ENCODE measurements at regions not wholly inside any gene's neighbourhood (a gene's known extent, or its start where the extent isn't known, plus 50 kb on each side); places are given as distances from the start of the nearest gene placed in this dataset.
"Not testable (repeated sequence)": the region's sequence is repeated elsewhere in the genome, so short reads cannot be mapped to it uniquely, and the experiment has no call there.

DNA sequence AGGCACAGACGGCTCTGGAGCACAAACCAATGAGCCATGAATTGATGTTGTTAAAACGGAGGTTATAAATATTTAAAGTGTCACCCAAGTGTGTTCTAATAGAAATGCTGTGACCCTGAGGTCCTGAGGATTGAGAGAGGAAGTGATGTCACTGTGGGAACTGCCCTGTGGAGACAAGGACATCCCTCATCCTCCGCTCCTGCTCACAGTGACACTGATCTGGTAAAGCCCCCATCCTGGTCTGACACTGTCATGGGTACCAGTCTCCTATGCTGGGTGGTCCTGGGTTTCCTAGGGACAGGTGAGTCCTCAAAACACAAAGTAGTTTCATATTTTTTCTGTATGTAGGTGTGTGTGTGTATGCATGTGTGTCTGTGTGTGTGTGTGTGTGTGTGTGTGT is 237.9 kb upstream of the PRSS1 start:
- Histone ChIP-seq H3K79me2 (ENCODE audit: insufficient read depth, low read length) (no peaks in the 10 kb centered on the region), H3K4me1 (ENCODE audit: control insufficient read depth in 1 of 2, insufficient read depth in 2 of 2, low read length in 2 of 2) (peaks cover 4 to 48% of the 10 kb centered on the region in 2 experiments; a peak in 3 of 4 replicates), H3K4me3 (replicated peaks in 1 of 2; ENCODE audit: low read depth in 1 of 2, low read length in 2 of 2) (no peak overlapping the region), H2AFZ (ENCODE audit: low read depth, low read length, poor library complexity, severe bottlenecking) (no peak overlapping the region), H3K27ac (ENCODE audit: low read depth, low read length) (no peak overlapping the region), H4K20me1 (ENCODE audit: insufficient read depth) (no peaks in the 10 kb centered on the region), H3K4me2 (ENCODE audit: low read length) (no peak overlapping the region), H3K27me3 (ENCODE audit: insufficient read depth, low read length) (no peaks in the 10 kb centered on the region), H3K9ac (ENCODE audit: low read length) (no peak overlapping the region), H3K9me3 (ENCODE audit: control insufficient read depth in 1 of 2, insufficient read depth in 1 of 2, low read depth in 1 of 2, low read length in 2 of 2) (no peaks in the 10 kb centered on the region), H3K36me3 (ENCODE audit: control insufficient read depth in 1 of 2, insufficient read depth in 2 of 2, low read length in 2 of 2) (no peaks in the 10 kb centered on the region), H3K9me2 (ENCODE audit: insufficient read depth) (no peaks in the 10 kb centered on the region)
- ATAC-seq (no peak), DNase-seq (ENCODE audit: low read depth, low spot score) (no peak)
- ChIA-PET POLR2A (no interaction called here), CTCF (no interaction called here), RAD21 (ENCODE audit: low non-redundant PET in 1 of 2, low total read pairs in 2 of 2, uncharacterized antibody in 2 of 2, unreplicated experiment in 2 of 2) (no interaction called here)
- TF ChIP-seq, protein P1, sequence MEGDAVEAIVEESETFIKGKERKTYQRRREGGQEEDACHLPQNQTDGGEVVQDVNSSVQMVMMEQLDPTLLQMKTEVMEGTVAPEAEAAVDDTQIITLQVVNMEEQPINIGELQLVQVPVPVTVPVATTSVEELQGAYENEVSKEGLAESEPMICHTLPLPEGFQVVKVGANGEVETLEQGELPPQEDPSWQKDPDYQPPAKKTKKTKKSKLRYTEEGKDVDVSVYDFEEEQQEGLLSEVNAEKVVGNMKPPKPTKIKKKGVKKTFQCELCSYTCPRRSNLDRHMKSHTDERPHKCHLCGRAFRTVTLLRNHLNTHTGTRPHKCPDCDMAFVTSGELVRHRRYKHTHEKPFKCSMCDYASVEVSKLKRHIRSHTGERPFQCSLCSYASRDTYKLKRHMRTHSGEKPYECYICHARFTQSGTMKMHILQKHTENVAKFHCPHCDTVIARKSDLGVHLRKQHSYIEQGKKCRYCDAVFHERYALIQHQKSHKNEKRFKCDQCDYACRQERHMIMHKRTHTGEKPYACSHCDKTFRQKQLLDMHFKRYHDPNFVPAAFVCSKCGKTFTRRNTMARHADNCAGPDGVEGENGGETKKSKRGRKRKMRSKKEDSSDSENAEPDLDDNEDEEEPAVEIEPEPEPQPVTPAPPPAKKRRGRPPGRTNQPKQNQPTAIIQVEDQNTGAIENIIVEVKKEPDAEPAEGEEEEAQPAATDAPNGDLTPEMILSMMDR (IDR thresholded peaks at IDR 0.05 in 2 of 3, conservative IDR thresholded peaks at IDR 0.05 in 1 of 3; ENCODE audit: borderline replicate concordance in 1 of 3, insufficient read depth in 1 of 3, low read depth in 2 of 3, low read length in 2 of 3) = no peak
- no peak for TF ChIP-seq RAD21 (IDR thresholded peaks at IDR 0.05; ENCODE audit: low read depth)
- TF ChIP-seq POLR2A (IDR thresholded peaks at IDR 0.05; ENCODE audit: borderline replicate concordance, extremely low read depth, insufficient read depth, insufficient read length) = no peak
- TF ChIP-seq, protein P2, sequence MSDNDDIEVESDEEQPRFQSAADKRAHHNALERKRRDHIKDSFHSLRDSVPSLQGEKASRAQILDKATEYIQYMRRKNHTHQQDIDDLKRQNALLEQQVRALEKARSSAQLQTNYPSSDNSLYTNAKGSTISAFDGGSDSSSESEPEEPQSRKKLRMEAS (IDR thresholded peaks at IDR 0.05) = no peak
- TF ChIP-seq SIN3A (IDR thresholded peaks at IDR 0.05; ENCODE audit: low read depth) = no peak
- TF ChIP-seq SP1 (IDR thresholded peaks at IDR 0.05; ENCODE audit: low read depth) = no peak
- no peak for TF ChIP-seq EZH2phosphoT487 (IDR thresholded peaks at IDR 0.05; ENCODE audit: borderline replicate concordance)
- TF ChIP-seq EGR1 (IDR thresholded peaks at IDR 0.05; ENCODE audit: low read depth) = no peak
- no peak for TF ChIP-seq CEBPB (IDR thresholded peaks at IDR 0.05; ENCODE audit: low read depth)
- TF ChIP-seq ELF1 (IDR thresholded peaks at IDR 0.05; ENCODE audit: borderline replicate concordance, low read depth) = no peak
- no peak for TF ChIP-seq CBX3 (IDR thresholded peaks at IDR 0.05; ENCODE audit: low read depth)
- TF ChIP-seq TCF7L2 (IDR thresholded peaks at IDR 0.05; ENCODE audit: borderline replicate concordance, extremely low read depth, insufficient read depth, insufficient read length) = no peak
- TF ChIP-seq, protein P3, sequence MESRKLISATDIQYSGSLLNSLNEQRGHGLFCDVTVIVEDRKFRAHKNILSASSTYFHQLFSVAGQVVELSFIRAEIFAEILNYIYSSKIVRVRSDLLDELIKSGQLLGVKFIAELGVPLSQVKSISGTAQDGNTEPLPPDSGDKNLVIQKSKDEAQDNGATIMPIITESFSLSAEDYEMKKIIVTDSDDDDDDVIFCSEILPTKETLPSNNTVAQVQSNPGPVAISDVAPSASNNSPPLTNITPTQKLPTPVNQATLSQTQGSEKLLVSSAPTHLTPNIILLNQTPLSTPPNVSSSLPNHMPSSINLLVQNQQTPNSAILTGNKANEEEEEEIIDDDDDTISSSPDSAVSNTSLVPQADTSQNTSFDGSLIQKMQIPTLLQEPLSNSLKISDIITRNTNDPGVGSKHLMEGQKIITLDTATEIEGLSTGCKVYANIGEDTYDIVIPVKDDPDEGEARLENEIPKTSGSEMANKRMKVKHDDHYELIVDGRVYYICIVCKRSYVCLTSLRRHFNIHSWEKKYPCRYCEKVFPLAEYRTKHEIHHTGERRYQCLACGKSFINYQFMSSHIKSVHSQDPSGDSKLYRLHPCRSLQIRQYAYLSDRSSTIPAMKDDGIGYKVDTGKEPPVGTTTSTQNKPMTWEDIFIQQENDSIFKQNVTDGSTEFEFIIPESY (IDR thresholded peaks at IDR 0.05; ENCODE audit: extremely low read depth, insufficient replicate concordance, low read length) = no peak
- intact Hi-C loops (cut with micrococcal nuclease) = no loop called here
- BruUV-seq (replicated peaks) = no TSS peak

DNA sequence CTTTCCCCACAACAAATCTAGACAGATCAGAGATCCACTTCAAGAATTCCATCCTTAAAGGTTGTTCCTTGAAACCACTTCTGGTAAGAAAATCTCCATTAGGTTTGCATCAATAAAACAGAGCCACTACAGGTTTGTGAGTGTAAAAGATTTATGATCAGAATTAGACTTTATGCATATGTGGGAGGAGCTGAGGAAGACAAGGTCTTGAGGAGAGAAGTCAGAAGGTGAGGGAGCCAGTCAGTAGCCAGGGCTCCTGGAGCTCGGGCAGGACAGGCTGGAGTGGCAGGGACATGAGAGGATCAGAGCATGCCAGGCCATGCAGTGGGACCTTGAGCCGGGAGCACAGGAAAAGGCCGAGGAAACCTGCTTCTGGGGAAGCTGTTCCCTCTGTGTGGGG is 240.0 kb upstream of the PRSS1 start:
- CTCF ChIA-PET; H3K9me3 ChIP-seq (ENCODE audit: control insufficient read depth in 1 of 2, insufficient read depth in 1 of 2, low read depth in 1 of 2, low read length in 2 of 2); BruUV-seq (replicated peaks); RAD21 ChIA-PET (ENCODE audit: low non-redundant PET in 1 of 2, low total read pairs in 2 of 2, uncharacterized antibody in 2 of 2, unreplicated experiment in 2 of 2); DNase-seq (ENCODE audit: low read depth, low spot score); ATAC-seq; H3K4me3 ChIP-seq (replicated peaks in 1 of 2; ENCODE audit: low read depth in 1 of 2, low read length in 2 of 2); H3K27ac ChIP-seq (ENCODE audit: low read depth, low read length); H3K79me2 ChIP-seq (ENCODE audit: insufficient read depth, low read length); H3K36me3 ChIP-seq (ENCODE audit: control insufficient read depth in 1 of 2, insufficient read depth in 2 of 2, low read length in 2 of 2); H4K20me1 ChIP-seq (ENCODE audit: insufficient read depth); H3K9me2 ChIP-seq (ENCODE audit: insufficient read depth); H3K9ac ChIP-seq (ENCODE audit: low read length); H3K27me3 ChIP-seq (ENCODE audit: insufficient read depth, low read length): not testable (repeated sequence)
- Histone ChIP-seq H2AFZ (ENCODE audit: low read depth, low read length, poor library complexity, severe bottlenecking) (peak overlapping the region; percentile 35), H3K4me1 (ENCODE audit: control insufficient read depth in 1 of 2, insufficient read depth in 2 of 2, low read length in 2 of 2) (peaks cover 4 to 41% of the 10 kb centered on the region in 2 experiments; a peak in 3 of 4 replicates), H3K4me2 (ENCODE audit: low read length) (peak overlapping the region; percentile 61; the same call in 1 of the 2 replicates)
- POLR2A ChIA-PET = interaction anchor here (0.6 kb wide), 1 partner anchor 111 kb away, joined by 4 read pairs; no protein-coding TSS in a partner anchor
- intact Hi-C loops (cut with micrococcal nuclease) = loop anchor here (1.0 kb wide), 1 partner anchor 38 kb away; no protein-coding TSS in a partner anchor

Measured in HCT116 (cell line).